Vagina (tissue), 2 donors: ENCODE measurements at regions not wholly inside any gene's neighbourhood (a gene's known extent, or its start where the extent isn't known, plus 50 kb on each side); places are given as distances from the start of the nearest gene placed in this dataset.

Experiments
- DNase-seq, 2 donors: peaks; one replicate each; pipeline ENCODE4 v3.0.0-alpha.2; 2017; ENCODE audit errors: extremely low spot score in 2 of 2
- H3K27ac ChIP-seq: fragments of 200-600 bp; sonication (generic); one replicate; pipeline ENCODE4 v1.5.1; 2019
- H3K27me3 ChIP-seq: fragments of 200-600 bp; sonication (generic); one replicate; pipeline ENCODE4 v1.5.1; 2019
- H3K36me3 ChIP-seq, 2 donors: fragments of 200-600 bp; sonication (generic); one replicate each; pipeline ENCODE4 v1.5.1; 2017 to 2019
- H3K4me1 ChIP-seq: fragments of 200-600 bp; sonication (generic); one replicate; pipeline ENCODE4 v1.5.1; 2019
- H3K4me3 ChIP-seq, 2 donors: fragments of 200-600 bp; sonication (generic); 1 replicate in 1 of 2; 2 replicates in 1 of 2; pipeline ENCODE4 v1.5.1; 2016 to 2019
- H3K9me3 ChIP-seq: fragments of 200-600 bp; sonication (generic); one replicate; pipeline ENCODE4 v1.5.1; 2019
- CTCF ChIP-seq, 3 experiments: fragments of 450-650 bp in 2 of 3; fragments of 200-600 bp in 1 of 3; sonication (generic) in 1 of 3; IDR thresholded peaks; one replicate each; pipeline ENCODE4 v1.5.1; 2017 to 2019; ENCODE audit warnings: antibody characterized with exemption in 3 of 3, mild to moderate bottlenecking in 2 of 3, moderate library complexity in 2 of 3
- POLR2A ChIP-seq, 2 donors: fragments of 450-650 bp; IDR thresholded peaks; one replicate each; pipeline ENCODE4 v1.6.1; 2017; ENCODE audit warnings: antibody characterized with exemption in 2 of 2, mild to moderate bottlenecking in 2 of 2, moderate library complexity in 2 of 2
- POLR2AphosphoS5 ChIP-seq, 2 donors: sonication (generic); formaldehyde crosslinking; IDR thresholded peaks; one replicate each; pipeline ENCODE4 v1.9.0; 2017; ENCODE audit warnings: antibody characterized with exemption in 2 of 2, mild to moderate bottlenecking in 2 of 2, low read depth in 1 of 2; ENCODE audit not compliant: insufficient read depth in 1 of 2
- intact Hi-C: fragments of 100-400 bp; cut with DNase I; formaldehyde crosslinking; loops from one replicate; pipeline ENCODE4 v1.15.1; 2023

- peaks cover 6% of the 10 kb centered on the region for H3K4me1 ChIP-seq
- no peaks in the 10 kb centered on the region for H3K27me3 ChIP-seq
- no peaks in the 10 kb centered on the region for H3K36me3 ChIP-seq
- H3K4me3 ChIP-seq, result no peak overlapping the region
- H3K9me3 ChIP-seq, result no peaks in the 10 kb centered on the region
- no peak for TF ChIP-seq POLR2A (IDR thresholded peaks at IDR 0.05)
- TF ChIP-seq POLR2AphosphoS5 (IDR thresholded peaks at IDR 0.05; ENCODE audit: insufficient read depth in 1 of 2, low read depth in 1 of 2), result no peak
- TF ChIP-seq CTCF (IDR thresholded peaks at IDR 0.05), result no peak
- DNase-seq, result no peak
- H3K27ac ChIP-seq, result no peak overlapping the region
- intact Hi-C loops, result no loop called here
Measured at GRCh38 chr11:110985547-110985946, 260.0 kb upstream of the POU2AF2 start.

GRCh38 chr11:110984693-110985092 lies 260.8 kb upstream of the POU2AF2 start:
- Histone ChIP-seq H3K4me3 (no peak overlapping the region), H3K36me3 (no peaks in the 10 kb centered on the region), H3K27me3 (no peaks in the 10 kb centered on the region), H3K4me1 (peaks cover 6% of the 10 kb centered on the region), H3K27ac (no peak overlapping the region), H3K9me3 (no peaks in the 10 kb centered on the region)
- TF ChIP-seq POLR2A (IDR thresholded peaks at IDR 0.05) (no peak), POLR2AphosphoS5 (IDR thresholded peaks at IDR 0.05; ENCODE audit: insufficient read depth in 1 of 2, low read depth in 1 of 2) (no peak), CTCF (IDR thresholded peaks at IDR 0.05) (no peak)
- intact Hi-C loops, result no loop called here
- DNase-seq, result no peak

GRCh38 chr11:110984147-110984546 lies 261.4 kb upstream of the POU2AF2 start:
- H3K36me3 ChIP-seq, result no peaks in the 10 kb centered on the region
- intact Hi-C loops, result no loop called here
- no peaks in the 10 kb centered on the region for H3K9me3 ChIP-seq
- peaks cover 5% of the 10 kb centered on the region for H3K4me1 ChIP-seq
- no peak for DNase-seq
- no peak overlapping the region for H3K27ac ChIP-seq
- no peak overlapping the region for H3K4me3 ChIP-seq
- TF ChIP-seq POLR2AphosphoS5 (IDR thresholded peaks at IDR 0.05; ENCODE audit: insufficient read depth in 1 of 2, low read depth in 1 of 2), result no peak
- TF ChIP-seq POLR2A (IDR thresholded peaks at IDR 0.05), result no peak
- no peak for TF ChIP-seq CTCF (IDR thresholded peaks at IDR 0.05)
- H3K27me3 ChIP-seq, result no peaks in the 10 kb centered on the region

GRCh38 chr11:110982214-110982613 lies 263.3 kb upstream of the POU2AF2 start:
- no peaks in the 10 kb centered on the region for H3K36me3 ChIP-seq
- DNase-seq, result no peak
- H3K4me1 ChIP-seq, result no peaks in the 10 kb centered on the region
- no peak overlapping the region for H3K4me3 ChIP-seq
- no peaks in the 10 kb centered on the region for H3K27me3 ChIP-seq
- TF ChIP-seq POLR2AphosphoS5 (IDR thresholded peaks at IDR 0.05; ENCODE audit: insufficient read depth in 1 of 2, low read depth in 1 of 2), result no peak
- no peak overlapping the region for H3K27ac ChIP-seq
- no peaks in the 10 kb centered on the region for H3K9me3 ChIP-seq
- intact Hi-C loops, result no loop called here

- TF ChIP-seq CTCF (IDR thresholded peaks at IDR 0.05) (no peak), POLR2AphosphoS5 (IDR thresholded peaks at IDR 0.05; ENCODE audit: insufficient read depth in 1 of 2, low read depth in 1 of 2) (no peak), POLR2A (IDR thresholded peaks at IDR 0.05) (no peak)
- Histone ChIP-seq H3K9me3 (no peaks in the 10 kb centered on the region), H3K27me3 (no peaks in the 10 kb centered on the region), H3K27ac (no peak overlapping the region), H3K4me1 (no peaks in the 10 kb centered on the region), H3K36me3 (no peaks in the 10 kb centered on the region), H3K4me3 (no peak overlapping the region)
- intact Hi-C loops, result no loop called here
- DNase-seq, result no peak
Measured at GRCh38 chr11:110979696-110980095, 265.8 kb upstream of the POU2AF2 start.

- intact Hi-C loops, result no loop called here
- Histone ChIP-seq H3K4me3 (no peak overlapping the region), H3K36me3 (no peaks in the 10 kb centered on the region), H3K27me3 (no peaks in the 10 kb centered on the region), H3K27ac (no peak overlapping the region), H3K9me3 (no peaks in the 10 kb centered on the region), H3K4me1 (no peaks in the 10 kb centered on the region)
- no peak for TF ChIP-seq CTCF (IDR thresholded peaks at IDR 0.05)
- no peak for TF ChIP-seq POLR2AphosphoS5 (IDR thresholded peaks at IDR 0.05; ENCODE audit: insufficient read depth in 1 of 2, low read depth in 1 of 2)
- TF ChIP-seq POLR2A (IDR thresholded peaks at IDR 0.05), result no peak
- DNase-seq, result no peak
Measured at GRCh38 chr11:110977661-110978060, 265.4 kb upstream of the ARHGAP20 start.
